ENCODE measurements at regions not wholly inside any gene's neighbourhood (a gene's known extent, or its start where the extent isn't known, plus 50 kb on each side); places are given as distances from the start of the nearest gene placed in this dataset.

- TF ChIP-seq CTCF (IDR thresholded peaks at IDR 0.05; ENCODE audit: insufficient read depth, low read length, poor library complexity, severe bottlenecking), result no peak
- no peak for TF ChIP-seq EZH2phosphoT487 (conservative IDR thresholded peaks at IDR 0.05; ENCODE audit: low read length)
These were observed 159.1 kb upstream of the MAP1B start for GRCh38 chr5:71948206-71948605.

Data from SU-DHL-6 (cell line).